CD4-positive, alpha-beta T cell (primary cell): ENCODE measurements at regions not wholly inside any gene's neighbourhood (a gene's known extent, or its start where the extent isn't known, plus 50 kb on each side); places are given as distances from the start of the nearest gene placed in this dataset.

Source experiments
- ATAC-seq: fragments of 200-7000 bp; cut with Tn5 transposase; one replicate; pipeline ENCODE4 v1.10.0; 2022; ENCODE audit warnings: mild to moderate bottlenecking; ENCODE audit not compliant: poor library complexity
- CTCF ChIA-PET: fragments of 350-600 bp; sonication (Branson Sonifier 250); formaldehyde crosslinking; loops from one replicate; lab custom pipeline; 2021; ENCODE audit warnings: antibody characterized with exemption, inconsistent platforms; lab: Charles Lee
- POLR2A ChIA-PET: fragments of 350-600 bp; sonication (Branson Sonifier 250); formaldehyde crosslinking; loops from one replicate; lab custom pipeline; 2021; ENCODE audit warnings: antibody characterized with exemption, inconsistent platforms; lab: Charles Lee
- DNase-seq, 14 experiments: peaks; one replicate each; pipeline ENCODE4 v3.0.0-alpha.2; 2013 to 2020; ENCODE audit warnings: mixed read lengths in 2 of 14
- H3K27ac ChIP-seq, 2 donors: one replicate each; pipeline versions ENCODE4 v1.5.1 to v1.7.0; 2013; ENCODE audit warnings: low read length in 2 of 2, low read depth in 1 of 2, mild to moderate bottlenecking in 1 of 2
- H3K27me3 ChIP-seq, 2 experiments: 1 replicate in 1 of 2; 2 replicates in 1 of 2; pipeline versions ENCODE4 v1.6.1 to v1.7.0; 2013; ENCODE audit warnings: low read length in 2 of 2, control low read depth in 1 of 2, mild to moderate bottlenecking in 1 of 2, moderate library complexity in 1 of 2; ENCODE audit not compliant: insufficient read depth in 2 of 2, control insufficient read depth in 1 of 2
- H3K36me3 ChIP-seq: one replicate; pipeline ENCODE4 v1.6.1; 2013; ENCODE audit warnings: low read length, control low read depth; ENCODE audit not compliant: insufficient read depth
- H3K4me1 ChIP-seq: one replicate; pipeline ENCODE4 v1.6.1; 2013; ENCODE audit warnings: low read length, control low read depth; ENCODE audit not compliant: insufficient read depth
- H3K4me3 ChIP-seq: one replicate; pipeline ENCODE4 v1.5.1; 2013; ENCODE audit warnings: mild to moderate bottlenecking, low read length, moderate library complexity
- H3K9me3 ChIP-seq, 2 experiments: 1 replicate in 1 of 2; 2 replicates in 1 of 2; pipeline versions ENCODE4 v1.6.1 to v1.7.0; 2013; ENCODE audit warnings: low read length in 2 of 2, mild to moderate bottlenecking in 2 of 2, control low read depth in 1 of 2, moderate library complexity in 1 of 2; ENCODE audit not compliant: control insufficient read depth in 1 of 2, insufficient read depth in 1 of 2
- H3K27ac Mint-ChIP-seq: one replicate; pipeline ENCODE4 v1.8.0; 2020; ENCODE audit warnings: mixed read lengths
- H3K27me3 Mint-ChIP-seq: one replicate; pipeline ENCODE4 v1.8.0; 2021; ENCODE audit warnings: mixed read lengths
- H3K36me3 Mint-ChIP-seq: one replicate; pipeline ENCODE4 v1.8.0; 2021; ENCODE audit warnings: low read depth, mixed read lengths
- H3K4me1 Mint-ChIP-seq: one replicate; pipeline ENCODE4 v1.8.0; 2021; ENCODE audit warnings: low read depth, mixed read lengths
- H3K4me3 Mint-ChIP-seq: one replicate; pipeline ENCODE4 v1.8.0; 2020; ENCODE audit warnings: mild to moderate bottlenecking, mixed read lengths
- H3K9me3 Mint-ChIP-seq: one replicate; pipeline ENCODE4 v1.8.0; 2020; ENCODE audit warnings: mixed read lengths
- intact Hi-C, 2 experiments: fragments of 100-400 bp; cut with DNase I in 1 of 2; cut with micrococcal nuclease in 1 of 2; formaldehyde crosslinking; loops; one replicate each; pipeline versions ENCODE4 v1.15.1 to v1.9.0; 2023 to 2025; cut with DNase I, micrococcal nuclease
- TF ChIP-seq, protein P1 (sequence below): fragments of 200-600 bp; IDR thresholded peaks from one replicate; pipeline ENCODE4 v1.8.0; 2022; ENCODE audit warnings: antibody characterized with exemption, mild to moderate bottlenecking

DNA sequence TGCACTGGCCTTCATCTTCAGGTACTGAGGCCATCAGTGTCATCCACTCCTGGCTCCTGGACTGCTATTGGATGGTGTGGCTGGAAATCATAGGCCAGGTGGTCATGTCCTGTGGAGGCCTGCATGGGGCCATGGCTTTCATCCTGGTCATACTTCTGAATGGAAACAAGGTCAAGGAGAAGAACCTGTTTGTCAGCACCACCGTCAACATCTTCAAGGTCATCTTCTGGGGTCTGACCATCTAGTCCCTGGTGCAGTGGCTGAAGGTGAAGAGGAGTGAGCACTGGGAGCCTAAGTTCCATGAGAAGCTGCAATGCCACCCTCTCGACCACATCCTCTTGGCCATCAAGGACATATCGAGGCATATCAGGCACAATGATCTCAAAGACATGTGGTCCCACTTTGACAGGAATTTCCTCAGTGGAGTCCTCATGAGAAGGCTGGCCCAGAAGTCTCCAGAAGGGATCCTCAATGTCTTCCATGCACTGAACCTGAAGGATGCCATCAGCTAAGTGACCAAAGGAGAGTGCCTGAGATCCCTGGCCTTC is 120.0 kb upstream of the SERPIND1 start:
- Mint-ChIP-seq H3K27me3 (no peaks in the 10 kb centered on the region), H3K9me3 (no peaks in the 10 kb centered on the region), H3K4me1 (no peaks in the 10 kb centered on the region), H3K27ac (no peak overlapping the region), H3K4me3 (no peak overlapping the region), H3K36me3 (no peaks in the 10 kb centered on the region)
- H3K36me3 ChIP-seq = no peaks in the 10 kb centered on the region
- H3K27ac ChIP-seq = no peak overlapping the region
- DNase-seq = no peak
- ChIA-PET CTCF (no interaction called here), POLR2A (no interaction called here)
- H3K4me1 ChIP-seq = no peaks in the 10 kb centered on the region
- no peak for ATAC-seq
- TF ChIP-seq, protein P1, sequence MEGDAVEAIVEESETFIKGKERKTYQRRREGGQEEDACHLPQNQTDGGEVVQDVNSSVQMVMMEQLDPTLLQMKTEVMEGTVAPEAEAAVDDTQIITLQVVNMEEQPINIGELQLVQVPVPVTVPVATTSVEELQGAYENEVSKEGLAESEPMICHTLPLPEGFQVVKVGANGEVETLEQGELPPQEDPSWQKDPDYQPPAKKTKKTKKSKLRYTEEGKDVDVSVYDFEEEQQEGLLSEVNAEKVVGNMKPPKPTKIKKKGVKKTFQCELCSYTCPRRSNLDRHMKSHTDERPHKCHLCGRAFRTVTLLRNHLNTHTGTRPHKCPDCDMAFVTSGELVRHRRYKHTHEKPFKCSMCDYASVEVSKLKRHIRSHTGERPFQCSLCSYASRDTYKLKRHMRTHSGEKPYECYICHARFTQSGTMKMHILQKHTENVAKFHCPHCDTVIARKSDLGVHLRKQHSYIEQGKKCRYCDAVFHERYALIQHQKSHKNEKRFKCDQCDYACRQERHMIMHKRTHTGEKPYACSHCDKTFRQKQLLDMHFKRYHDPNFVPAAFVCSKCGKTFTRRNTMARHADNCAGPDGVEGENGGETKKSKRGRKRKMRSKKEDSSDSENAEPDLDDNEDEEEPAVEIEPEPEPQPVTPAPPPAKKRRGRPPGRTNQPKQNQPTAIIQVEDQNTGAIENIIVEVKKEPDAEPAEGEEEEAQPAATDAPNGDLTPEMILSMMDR = no peak
- H3K9me3 ChIP-seq = no peaks in the 10 kb centered on the region
- no peak overlapping the region for H3K4me3 ChIP-seq
- no peaks in the 10 kb centered on the region for H3K27me3 ChIP-seq
- intact Hi-C loops = no loop called here

DNA sequence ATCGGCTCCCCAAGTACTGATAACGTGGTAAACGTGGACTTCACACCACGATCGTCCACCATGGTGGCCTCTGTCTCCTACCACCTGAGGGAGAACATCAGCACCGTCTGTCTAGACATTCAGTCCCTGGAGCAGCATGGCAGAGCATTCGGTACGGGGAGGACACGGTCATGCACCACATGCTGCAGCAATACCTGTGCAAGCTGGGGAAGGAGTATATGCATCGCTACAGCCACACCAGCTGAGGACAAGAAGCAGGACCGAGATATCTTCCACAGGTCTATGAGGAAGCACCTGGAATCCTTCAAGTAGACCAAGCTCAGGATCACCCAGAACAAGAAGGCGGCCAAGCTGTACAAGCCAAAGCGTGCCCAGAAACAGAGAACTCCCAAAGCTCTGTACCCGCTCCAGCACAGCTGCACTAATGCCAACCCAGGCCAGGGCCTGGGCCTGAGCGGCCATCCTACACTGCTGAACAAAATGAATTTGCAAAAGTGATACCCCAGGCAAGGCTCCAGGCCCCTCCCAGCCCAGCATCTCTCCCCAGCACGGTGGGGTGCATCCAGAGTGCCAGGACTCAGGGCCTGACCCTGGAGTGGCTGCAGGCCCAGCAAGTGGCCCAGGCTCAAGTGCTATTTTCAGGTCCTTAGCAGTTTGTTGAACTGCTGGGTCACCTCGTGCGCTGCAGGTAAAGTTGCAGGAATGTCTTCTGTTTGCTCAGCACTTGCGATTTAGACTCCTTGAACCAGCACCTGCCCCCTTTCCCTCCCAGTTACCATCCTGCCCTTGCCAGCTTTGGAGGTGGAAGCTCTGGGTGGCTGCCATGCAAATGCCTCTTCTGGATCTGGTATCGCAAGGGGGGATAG is 119.3 kb upstream of the SERPIND1 start:
- H3K27ac Mint-ChIP-seq = no peak overlapping the region
- H3K36me3 ChIP-seq = no peaks in the 10 kb centered on the region
- H3K27ac ChIP-seq = no peak overlapping the region
- ATAC-seq = no peak
- H3K9me3 ChIP-seq = no peaks in the 10 kb centered on the region
- H3K4me1 Mint-ChIP-seq = no peaks in the 10 kb centered on the region
- no peaks in the 10 kb centered on the region for H3K36me3 Mint-ChIP-seq
- H3K27me3 Mint-ChIP-seq = no peaks in the 10 kb centered on the region
- DNase-seq = no peak
- intact Hi-C loops = no loop called here
- no peak overlapping the region for H3K4me3 Mint-ChIP-seq
- H3K4me1 ChIP-seq = no peaks in the 10 kb centered on the region
- TF ChIP-seq, protein P1 = no peak
- H3K9me3 Mint-ChIP-seq = no peaks in the 10 kb centered on the region
- ChIA-PET CTCF (interaction anchor here (0.6 kb wide), 1 partner anchor 289 kb away, joined by 3 read pairs; no protein-coding TSS in a partner anchor), POLR2A (no interaction called here)
- H3K27me3 ChIP-seq = no peaks in the 10 kb centered on the region
- no peak overlapping the region for H3K4me3 ChIP-seq

DNA sequence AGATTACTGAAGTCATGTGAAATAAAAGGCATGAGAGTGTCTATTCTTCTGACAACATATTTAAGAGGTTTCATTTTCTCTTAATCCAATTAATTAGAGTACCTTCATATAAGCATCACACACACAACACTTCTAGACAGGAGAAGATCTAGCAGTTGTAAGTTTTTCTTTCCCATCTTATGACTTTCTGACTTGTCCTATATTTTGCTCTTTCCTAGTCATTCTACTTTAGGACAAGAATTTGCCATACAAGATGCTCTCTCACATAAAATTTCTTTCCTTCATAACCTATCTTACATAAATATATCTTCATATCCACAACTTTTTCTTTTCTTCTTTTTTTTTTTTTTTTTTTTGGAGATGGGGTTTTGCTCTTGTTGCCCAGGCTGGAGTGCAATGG is 118.3 kb upstream of the SERPIND1 start:
- no peaks in the 10 kb centered on the region for H3K27me3 Mint-ChIP-seq
- ATAC-seq (no peak), DNase-seq (no peak)
- no peaks in the 10 kb centered on the region for H3K4me1 Mint-ChIP-seq
- POLR2A ChIA-PET = no interaction called here
- H3K9me3 ChIP-seq = no peaks in the 10 kb centered on the region
- H3K27ac ChIP-seq = no peak overlapping the region
- TF ChIP-seq, protein P1 = no peak
- H3K4me3 ChIP-seq = no peak overlapping the region
- no peaks in the 10 kb centered on the region for H3K9me3 Mint-ChIP-seq
- H3K27ac Mint-ChIP-seq = no peak overlapping the region
- H3K4me3 Mint-ChIP-seq = no peak overlapping the region
- H3K4me1 ChIP-seq = no peaks in the 10 kb centered on the region
- H3K36me3 Mint-ChIP-seq = no peaks in the 10 kb centered on the region
- CTCF ChIA-PET = no interaction called here
- H3K27me3 ChIP-seq = no peaks in the 10 kb centered on the region
- H3K36me3 ChIP-seq = no peaks in the 10 kb centered on the region
- intact Hi-C loops = no loop called here
